Midbrain (tissue), 1 donor: ENCODE measurements at regions not wholly inside any gene's neighbourhood (a gene's known extent, or its start where the extent isn't known, plus 50 kb on each side); places are given as distances from the start of the nearest gene placed in this dataset.

Experiments used
- DNase-seq: peaks from one replicate; lab custom pipeline; 2025; lab: John Stamatoyannopoulos, UW

GRCh38 chr11:92791886-92792285, 177.6 kb upstream of the MTNR1B start:
- DNase-seq: no peak

- no peak for DNase-seq
Measured at GRCh38 chr11:92793189-92793588, 176.3 kb upstream of the MTNR1B start.

- DNase-seq: no peak
Measured at GRCh38 chr11:92794783-92795182, 174.7 kb upstream of the MTNR1B start.

GRCh38 chr11:92796744-92797143, 172.7 kb upstream of the MTNR1B start:
- no peak for DNase-seq

- no peak for DNase-seq
Measured at GRCh38 chr11:92797874-92798273, 171.6 kb upstream of the MTNR1B start.

GRCh38 chr11:92801685-92802084, 167.8 kb upstream of the MTNR1B start:
- no peak for DNase-seq

GRCh38 chr11:92802644-92803043, 166.8 kb upstream of the MTNR1B start:
- no peak for DNase-seq

- DNase-seq: no peak
Measured at GRCh38 chr11:92803391-92803790, 166.1 kb upstream of the MTNR1B start.

GRCh38 chr11:92804388-92804966, 165.0 kb upstream of the MTNR1B start:
- no peak for DNase-seq

- no peak for DNase-seq
Measured at GRCh38 chr11:92808022-92808421, 161.4 kb upstream of the MTNR1B start.

GRCh38 chr11:92810423-92811064, 158.9 kb upstream of the MTNR1B start:
- DNase-seq: no peak

GRCh38 chr11:92811341-92811740, 158.1 kb upstream of the MTNR1B start:
- DNase-seq: no peak

GRCh38 chr11:92812841-92813240, 156.6 kb upstream of the MTNR1B start:
- DNase-seq: no peak

- DNase-seq: no peak
Measured at GRCh38 chr11:92819830-92820229, 149.6 kb upstream of the MTNR1B start.

GRCh38 chr11:92820860-92821259, 148.6 kb upstream of the MTNR1B start:
- no peak for DNase-seq

GRCh38 chr11:92822410-92822809, 147.0 kb upstream of the MTNR1B start:
- DNase-seq: no peak

- no peak for DNase-seq
Measured at GRCh38 chr11:92826136-92826535, 143.3 kb upstream of the MTNR1B start.

GRCh38 chr11:92826603-92827002, 142.8 kb upstream of the MTNR1B start:
- no peak for DNase-seq

- no peak for DNase-seq
Measured at GRCh38 chr11:92827132-92827531, 142.3 kb upstream of the MTNR1B start.

GRCh38 chr11:92828556-92828955, 140.9 kb upstream of the MTNR1B start:
- no peak for DNase-seq

- no peak for DNase-seq
Measured at GRCh38 chr11:92829121-92829520, 140.3 kb upstream of the MTNR1B start.

GRCh38 chr11:92829671-92830070, 139.8 kb upstream of the MTNR1B start:
- no peak for DNase-seq

GRCh38 chr11:92830377-92831155, 138.9 kb upstream of the MTNR1B start:
- DNase-seq: no peak
